ENCODE measurements at regions not wholly inside any gene's neighbourhood (a gene's known extent, or its start where the extent isn't known, plus 50 kb on each side); places are given as distances from the start of the nearest gene placed in this dataset.

DNA sequence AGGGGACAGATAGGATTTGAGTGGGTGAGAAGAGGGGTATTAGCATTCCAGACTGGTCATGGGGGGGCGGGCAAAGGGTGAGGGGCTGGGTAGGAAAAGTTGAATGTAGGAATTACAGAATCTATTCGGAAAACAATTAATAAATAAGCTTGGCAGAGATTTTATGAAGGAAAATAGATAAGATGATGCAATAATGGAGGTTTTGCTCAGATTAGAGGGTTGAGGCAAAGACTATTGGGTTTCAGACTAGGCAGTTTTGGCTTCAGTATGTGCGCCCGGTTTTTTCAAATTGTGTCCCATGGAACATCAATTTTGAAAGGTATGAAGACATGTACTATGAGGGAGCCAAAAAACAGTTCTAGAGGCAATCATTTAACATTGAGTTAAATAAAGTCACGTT is 410.6 kb downstream of the SPRY1 start:
- Histone ChIP-seq H3K27ac (ENCODE audit: low read length) (no peak overlapping the region), H3F3A (ENCODE audit: insufficient read depth, low read length, poor library complexity, severe bottlenecking) (no peaks in the 10 kb centered on the region), H3K4me3 (ENCODE audit: low read length) (no peak overlapping the region), H3K79me2 (replicated peaks; ENCODE audit: insufficient read depth, low read length) (no peaks in the 10 kb centered on the region), H3K9me2 (ENCODE audit: insufficient read depth, low read length) (no peaks in the 10 kb centered on the region), H3K36me3 (ENCODE audit: insufficient read depth, low read length) (no peaks in the 10 kb centered on the region), H3K27me3 (ENCODE audit: insufficient read depth, low read depth, low read length) (no peaks in the 10 kb centered on the region), H4K20me1 (ENCODE audit: insufficient read depth) (no peaks in the 10 kb centered on the region), H3K9me3 (ENCODE audit: low read length) (no peaks in the 10 kb centered on the region), H3K9ac (ENCODE audit: low read length) (no peak overlapping the region), H2AFZ (ENCODE audit: low read depth, low read length) (no peak overlapping the region), H3K4me2 (ENCODE audit: low read length) (no peak overlapping the region)
- TF ChIP-seq EP300 (conservative IDR thresholded peaks at IDR 0.05; ENCODE audit: poor library complexity, severe bottlenecking) (no peak), TAF1 (IDR thresholded peaks at IDR 0.05; ENCODE audit: low read depth) (no peak), POLR2AphosphoS5 (IDR thresholded peaks at IDR 0.05) (no peak), REST (IDR thresholded peaks at IDR 0.05; ENCODE audit: borderline replicate concordance) (no peak), RAD21 (conservative IDR thresholded peaks at IDR 0.05) (no peak), MXI1 (conservative IDR thresholded peaks at IDR 0.05; ENCODE audit: poor library complexity, severe bottlenecking) (no peak), SMC3 (conservative IDR thresholded peaks at IDR 0.05; ENCODE audit: poor library complexity) (no peak), EZH2 (IDR thresholded peaks at IDR 0.05; ENCODE audit: borderline replicate concordance, insufficient read depth, low read length, poor library complexity, severe bottlenecking) (no peak)
- TF ChIP-seq, protein P1, sequence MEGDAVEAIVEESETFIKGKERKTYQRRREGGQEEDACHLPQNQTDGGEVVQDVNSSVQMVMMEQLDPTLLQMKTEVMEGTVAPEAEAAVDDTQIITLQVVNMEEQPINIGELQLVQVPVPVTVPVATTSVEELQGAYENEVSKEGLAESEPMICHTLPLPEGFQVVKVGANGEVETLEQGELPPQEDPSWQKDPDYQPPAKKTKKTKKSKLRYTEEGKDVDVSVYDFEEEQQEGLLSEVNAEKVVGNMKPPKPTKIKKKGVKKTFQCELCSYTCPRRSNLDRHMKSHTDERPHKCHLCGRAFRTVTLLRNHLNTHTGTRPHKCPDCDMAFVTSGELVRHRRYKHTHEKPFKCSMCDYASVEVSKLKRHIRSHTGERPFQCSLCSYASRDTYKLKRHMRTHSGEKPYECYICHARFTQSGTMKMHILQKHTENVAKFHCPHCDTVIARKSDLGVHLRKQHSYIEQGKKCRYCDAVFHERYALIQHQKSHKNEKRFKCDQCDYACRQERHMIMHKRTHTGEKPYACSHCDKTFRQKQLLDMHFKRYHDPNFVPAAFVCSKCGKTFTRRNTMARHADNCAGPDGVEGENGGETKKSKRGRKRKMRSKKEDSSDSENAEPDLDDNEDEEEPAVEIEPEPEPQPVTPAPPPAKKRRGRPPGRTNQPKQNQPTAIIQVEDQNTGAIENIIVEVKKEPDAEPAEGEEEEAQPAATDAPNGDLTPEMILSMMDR (IDR thresholded peaks at IDR 0.05; ENCODE audit: poor library complexity, severe bottlenecking): no peak

- H4K20me1 ChIP-seq (ENCODE audit: insufficient read depth): no peaks in the 10 kb centered on the region
- H2AFZ ChIP-seq (ENCODE audit: low read depth, low read length): no peak overlapping the region
- no peak for TF ChIP-seq POLR2AphosphoS5 (IDR thresholded peaks at IDR 0.05)
- no peak for TF ChIP-seq SMC3 (conservative IDR thresholded peaks at IDR 0.05; ENCODE audit: poor library complexity)
- TF ChIP-seq MXI1 (conservative IDR thresholded peaks at IDR 0.05; ENCODE audit: poor library complexity, severe bottlenecking): no peak
- TF ChIP-seq RAD21 (conservative IDR thresholded peaks at IDR 0.05): no peak
- TF ChIP-seq, protein P1 (IDR thresholded peaks at IDR 0.05; ENCODE audit: poor library complexity, severe bottlenecking): no peak
- TF ChIP-seq EP300 (conservative IDR thresholded peaks at IDR 0.05; ENCODE audit: poor library complexity, severe bottlenecking): no peak
- TF ChIP-seq EZH2 (IDR thresholded peaks at IDR 0.05; ENCODE audit: borderline replicate concordance, insufficient read depth, low read length, poor library complexity, severe bottlenecking): no peak
- no peak for TF ChIP-seq REST (IDR thresholded peaks at IDR 0.05; ENCODE audit: borderline replicate concordance)
- no peak for TF ChIP-seq TAF1 (IDR thresholded peaks at IDR 0.05; ENCODE audit: low read depth)
- H3K9ac ChIP-seq (ENCODE audit: low read length): no peak overlapping the region
- H3K9me3 ChIP-seq (ENCODE audit: low read length): no peaks in the 10 kb centered on the region
- H3F3A ChIP-seq (ENCODE audit: insufficient read depth, low read length, poor library complexity, severe bottlenecking): no peaks in the 10 kb centered on the region
- H3K27me3 ChIP-seq (ENCODE audit: insufficient read depth, low read depth, low read length): no peaks in the 10 kb centered on the region
- H3K27ac ChIP-seq (ENCODE audit: low read length): no peak overlapping the region
- H3K36me3 ChIP-seq (ENCODE audit: insufficient read depth, low read length): no peaks in the 10 kb centered on the region
- no peaks in the 10 kb centered on the region for H3K79me2 ChIP-seq (replicated peaks; ENCODE audit: insufficient read depth, low read length)
- no peak overlapping the region for H3K4me3 ChIP-seq (ENCODE audit: low read length)
- no peak overlapping the region for H3K4me2 ChIP-seq (ENCODE audit: low read length)
- H3K9me2 ChIP-seq (ENCODE audit: insufficient read depth, low read length): no peaks in the 10 kb centered on the region
Observed at GRCh38 chr4:123807866-123808265, 411.3 kb downstream of the SPRY1 start.

Data from neural cell (in vitro differentiated cells).